K562 (cell line): ENCODE measurements at regions not wholly inside any gene's neighbourhood (a gene's known extent, or its start where the extent isn't known, plus 50 kb on each side); places are given as distances from the start of the nearest gene placed in this dataset.

ENCODE experiments used
- ATAC-seq: fragments of 200-7000 bp; cut with Tn5 transposase; 3 replicates; pipeline ENCODE4 v1.9.1; 2020; ENCODE audit warnings: moderate library complexity
- BruUV-seq: library from RNA; stranded (reverse); fragments of 400-500 nt; replicated peaks from 2 replicates; lab custom pipeline; 2021; lab: Mats Ljungman, UMichigan
- CTCF ChIA-PET: fragments of 300-600 bp; formaldehyde crosslinking; extraction: SDS; loops from one replicate; lab custom pipeline; 2021; ENCODE audit warnings: low intra/inter-chr PET ratio; lab: Yijun Ruan, JAX
- POLR2A ChIA-PET: fragments of 300-600, 350-650 bp; sonication (Branson Sonifier 250); formaldehyde crosslinking; extraction: SDS; loops from one replicate; lab custom pipeline; 2021; ENCODE audit warnings: antibody characterized with exemption, inconsistent platforms; lab: Yijun Ruan, JAX
- DNase-seq, 4 experiments: peaks; one replicate each; pipeline versions ENCODE4 v3.0.0 to v3.0.0-alpha.2; 2011 to 2018; ENCODE audit warnings: low spot score in 3 of 4, mixed read lengths in 3 of 4; ENCODE audit errors: extremely low read depth in 1 of 4
- FAIRE-seq: peaks from 2 replicates; lab custom pipeline; 2011; peaks lifted over from hg19 to GRCh38; lab: Jason Lieb, UNC
- H2AFZ ChIP-seq: 2 replicates; pipeline ENCODE4 v1.6.0; 2011; ENCODE audit warnings: low read depth, low read length, control low read depth, inconsistent platforms
- H3K27ac ChIP-seq: fragments of 200-600 bp; 3 replicates; pipeline ENCODE4 v1.8.0; 2011; ENCODE audit warnings: low read depth, mild to moderate bottlenecking, control low read depth, inconsistent platforms, low read length, moderate library complexity, mixed read lengths; ENCODE audit errors: extremely low read depth
- H3K27me3 ChIP-seq, 2 experiments: fragments of 300-600 bp in 1 of 2; 2 replicates in 1 of 2; 3 replicates in 1 of 2; pipeline versions ENCODE4 v1.6.0 to v1.8.0; 2011; ENCODE audit warnings: inconsistent platforms in 2 of 2, low read length in 2 of 2, mild to moderate bottlenecking in 1 of 2, mixed read lengths in 1 of 2, moderate library complexity in 1 of 2; ENCODE audit not compliant: control insufficient read depth in 2 of 2, insufficient read depth in 2 of 2
- H3K36me3 ChIP-seq: fragments of 300-600 bp; 3 replicates; pipeline ENCODE4 v1.8.0; 2011; ENCODE audit warnings: mild to moderate bottlenecking, low read length, inconsistent platforms; ENCODE audit not compliant: control insufficient read depth, insufficient read depth
- H3K4me1 ChIP-seq, 2 experiments: fragments of 200-600 bp in 1 of 2; replicated peaks in 1 of 2; 2 replicates in 1 of 2; 3 replicates in 1 of 2; pipeline versions ENCODE4 v1.5.1 to v1.8.0; 2011; ENCODE audit warnings: inconsistent platforms in 2 of 2, low read length in 2 of 2, mild to moderate bottlenecking in 1 of 2, mixed read lengths in 1 of 2, moderate library complexity in 1 of 2; ENCODE audit not compliant: control insufficient read depth in 2 of 2, insufficient read depth in 2 of 2
- H3K4me2 ChIP-seq: 2 replicates; pipeline ENCODE4 v1.6.1; 2011; ENCODE audit warnings: low read length, control low read depth, inconsistent platforms, mixed read lengths; ENCODE audit not compliant: insufficient read depth
- H3K4me3 ChIP-seq: fragments of 200-600 bp; sonication (generic), shearing (Covaris generic); 2 replicates; pipeline ENCODE4 v1.5.1; 2016; ENCODE audit warnings: control low read depth, inconsistent platforms
- H3K79me2 ChIP-seq: fragments of 200-600 bp; 3 replicates; pipeline ENCODE4 v1.8.0; 2011; ENCODE audit warnings: low read length, inconsistent platforms; ENCODE audit not compliant: control insufficient read depth, insufficient read depth
- H3K9ac ChIP-seq, 2 experiments: 2 replicates each; pipeline versions ENCODE4 v1.6.0 to v1.6.1; 2011; ENCODE audit warnings: low read depth in 2 of 2, low read length in 2 of 2, control low read depth in 1 of 2, inconsistent platforms in 1 of 2, mild to moderate bottlenecking in 1 of 2, mixed read lengths in 1 of 2; ENCODE audit not compliant: insufficient read depth in 1 of 2
- H3K9me1 ChIP-seq: one replicate; pipeline ENCODE4 v1.6.0; 2011; ENCODE audit warnings: inconsistent platforms, mild to moderate bottlenecking, low read length, moderate library complexity; ENCODE audit not compliant: control insufficient read depth, insufficient read depth
- H3K9me3 ChIP-seq: replicated peaks from 2 replicates; pipeline ENCODE4 v1.5.1; 2011; ENCODE audit warnings: low read depth, low read length, inconsistent platforms; ENCODE audit not compliant: control insufficient read depth, insufficient read depth
- H4K20me1 ChIP-seq: replicated peaks from 2 replicates; pipeline ENCODE4 v1.6.1; 2011; ENCODE audit warnings: low read length, inconsistent platforms, mixed read lengths; ENCODE audit not compliant: control insufficient read depth, insufficient read depth
- ASH1L ChIP-seq: fragments of 450-650 bp; IDR thresholded peaks from 2 replicates; pipeline ENCODE4 v1.6.1; 2018; ENCODE audit warnings: borderline replicate concordance, mild to moderate bottlenecking, low read depth; ENCODE audit not compliant: partially characterized antibody
- NELFE ChIP-seq: IDR thresholded peaks from 2 replicates; pipeline ENCODE4 v1.6.1; 2011; ENCODE audit warnings: mild to moderate bottlenecking; ENCODE audit not compliant: insufficient read depth, insufficient read length
- SMC3 ChIP-seq: conservative IDR thresholded peaks from 2 replicates; pipeline ENCODE4 v1.6.1; 2011; ENCODE audit warnings: low read depth, low read length, improper control_type of control experiment; ENCODE audit not compliant: insufficient read depth
- YBX1 ChIP-seq: fragments of 450-650 bp; IDR thresholded peaks from 2 replicates; pipeline ENCODE4 v1.7.1; 2016; ENCODE audit warnings: mild to moderate bottlenecking
- ZC3H4 ChIP-seq: sonication (generic); formaldehyde crosslinking; IDR thresholded peaks from 2 replicates; pipeline ENCODE4 v1.9.0; 2021; ENCODE audit warnings: missing genetic modification reagents, borderline replicate concordance
- ZNF354B ChIP-seq: fragments of 250-450 bp; sonication (Bioruptor Pico); IDR thresholded peaks from 2 replicates; pipeline ENCODE4 v1.4.0; 2020
- WGBS: fragments of 100-300 bp; shearing (Covaris generic); methylation state at CpG from one replicate; pipeline ENCODE4 v1.1.6; 2016; ENCODE audit warnings: low coverage, mixed read lengths; ENCODE audit not compliant: insufficient coverage; ENCODE audit errors: missing lambda C conversion rate; 5-methylcytosine and 5-hydroxymethylcytosine counted together
- in situ Hi-C: fragments of 300-500 bp; cut with MboI; formaldehyde crosslinking; loops from 4 replicates; pipeline ENCODE4 v1.15.0; 2018; ENCODE audit warnings: inconsistent platforms, mixed read lengths
- intact Hi-C: fragments of 100-400 bp; cut with micrococcal nuclease; formaldehyde crosslinking; loops from 2 replicates; pipeline ENCODE4 v1.14.2; 2022
- TF ChIP-seq, protein P1 (sequence below): fragments of 450-650 bp; IDR thresholded peaks from 2 replicates; pipeline ENCODE4 v1.6.1; 2016; ENCODE audit warnings: borderline replicate concordance
- TF ChIP-seq, protein P2 (sequence below): IDR thresholded peaks from 2 replicates; pipeline ENCODE4 v1.6.1; 2011; ENCODE audit warnings: borderline replicate concordance, low read depth, mild to moderate bottlenecking, moderate library complexity, low read length; ENCODE audit not compliant: insufficient read depth, poor library complexity, severe bottlenecking
- TF ChIP-seq, protein P3 (sequence below), 2 experiments: IDR thresholded peaks in 1 of 2; conservative IDR thresholded peaks in 1 of 2; 2 replicates each; pipeline ENCODE4 v1.6.1; 2016; ENCODE audit warnings: low read depth in 2 of 2, mild to moderate bottlenecking in 1 of 2, missing compliant biosample characterization in 1 of 2, missing genetic modification characterization in 1 of 2, moderate library complexity in 1 of 2
- TF ChIP-seq, protein P4 (sequence below), 2 experiments: fragments of 200-800 bp in 1 of 2; sonication (Bioruptor generic) in 1 of 2; sonication (generic) in 1 of 2; formaldehyde crosslinking in 1 of 2; IDR thresholded peaks in 1 of 2; conservative IDR thresholded peaks in 1 of 2; 2 replicates each; pipeline versions ENCODE4 v1.5.0 to v1.6.1; 2016 to 2020; ENCODE audit warnings: missing compliant biosample characterization in 1 of 2, missing genetic modification characterization in 1 of 2, missing genetic modification reagents in 1 of 2

DNA sequence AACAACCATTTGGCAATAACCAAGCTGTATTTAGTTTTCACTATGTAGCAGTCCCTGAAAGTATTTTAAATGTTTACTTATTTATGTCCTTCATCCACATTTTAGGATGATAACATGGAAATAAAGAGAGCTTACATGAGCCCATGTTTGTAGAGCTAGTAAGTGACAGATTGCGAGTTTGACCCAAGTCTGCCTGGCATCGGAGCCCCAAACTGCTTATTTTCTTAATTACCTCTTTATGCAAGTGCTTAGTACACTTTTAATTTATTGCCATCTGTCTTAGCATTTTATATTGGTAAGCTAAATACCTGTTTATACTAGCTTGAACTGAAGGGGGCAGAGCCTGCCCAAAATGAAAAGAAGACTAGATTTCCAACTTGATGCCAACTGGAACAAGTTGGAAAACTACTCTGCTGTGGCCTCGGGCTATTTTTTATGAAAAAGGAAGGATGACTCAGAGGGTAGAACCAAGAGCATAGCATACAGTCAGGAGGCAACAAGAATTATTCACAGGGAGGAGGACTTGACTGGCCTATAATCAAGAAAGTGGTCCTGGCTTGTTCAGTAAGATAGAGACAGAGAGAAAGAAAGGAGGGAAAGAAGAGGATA, 150.2 kb downstream of the NDFIP2 start:
- intact Hi-C loops (no loop called here), in situ Hi-C loops (no loop called here)
- no TSS peak for BruUV-seq
- Histone ChIP-seq H3K9me1 (no peaks in the 10 kb centered on the region), H3K79me2 (no peaks in the 10 kb centered on the region), H2AFZ (no peak overlapping the region), H3K4me2 (no peak overlapping the region), H3K27me3 (no peaks in the 10 kb centered on the region), H3K27ac (no peak overlapping the region), H4K20me1 (no peaks in the 10 kb centered on the region), H3K4me1 (no peaks in the 10 kb centered on the region), H3K4me3 (no peak overlapping the region), H3K9ac (no peak overlapping the region), H3K9me3 (no peaks in the 10 kb centered on the region), H3K36me3 (no peaks in the 10 kb centered on the region)
- POLR2A ChIA-PET = no interaction called here
- ATAC-seq = no peak
- no peak for FAIRE-seq
- CTCF ChIA-PET = no interaction called here
- TF ChIP-seq ZC3H4 (CRISPR knock-in tag) (no peak), ZNF354B (no peak), SMC3 (no peak), ASH1L (no peak), YBX1 (no peak), NELFE (no peak)
- TF ChIP-seq, protein P1, sequence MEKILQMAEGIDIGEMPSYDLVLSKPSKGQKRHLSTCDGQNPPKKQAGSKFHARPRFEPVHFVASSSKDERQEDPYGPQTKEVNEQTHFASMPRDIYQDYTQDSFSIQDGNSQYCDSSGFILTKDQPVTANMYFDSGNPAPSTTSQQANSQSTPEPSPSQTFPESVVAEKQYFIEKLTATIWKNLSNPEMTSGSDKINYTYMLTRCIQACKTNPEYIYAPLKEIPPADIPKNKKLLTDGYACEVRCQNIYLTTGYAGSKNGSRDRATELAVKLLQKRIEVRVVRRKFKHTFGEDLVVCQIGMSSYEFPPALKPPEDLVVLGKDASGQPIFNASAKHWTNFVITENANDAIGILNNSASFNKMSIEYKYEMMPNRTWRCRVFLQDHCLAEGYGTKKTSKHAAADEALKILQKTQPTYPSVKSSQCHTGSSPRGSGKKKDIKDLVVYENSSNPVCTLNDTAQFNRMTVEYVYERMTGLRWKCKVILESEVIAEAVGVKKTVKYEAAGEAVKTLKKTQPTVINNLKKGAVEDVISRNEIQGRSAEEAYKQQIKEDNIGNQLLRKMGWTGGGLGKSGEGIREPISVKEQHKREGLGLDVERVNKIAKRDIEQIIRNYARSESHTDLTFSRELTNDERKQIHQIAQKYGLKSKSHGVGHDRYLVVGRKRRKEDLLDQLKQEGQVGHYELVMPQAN = no peak
- TF ChIP-seq, protein P2, sequence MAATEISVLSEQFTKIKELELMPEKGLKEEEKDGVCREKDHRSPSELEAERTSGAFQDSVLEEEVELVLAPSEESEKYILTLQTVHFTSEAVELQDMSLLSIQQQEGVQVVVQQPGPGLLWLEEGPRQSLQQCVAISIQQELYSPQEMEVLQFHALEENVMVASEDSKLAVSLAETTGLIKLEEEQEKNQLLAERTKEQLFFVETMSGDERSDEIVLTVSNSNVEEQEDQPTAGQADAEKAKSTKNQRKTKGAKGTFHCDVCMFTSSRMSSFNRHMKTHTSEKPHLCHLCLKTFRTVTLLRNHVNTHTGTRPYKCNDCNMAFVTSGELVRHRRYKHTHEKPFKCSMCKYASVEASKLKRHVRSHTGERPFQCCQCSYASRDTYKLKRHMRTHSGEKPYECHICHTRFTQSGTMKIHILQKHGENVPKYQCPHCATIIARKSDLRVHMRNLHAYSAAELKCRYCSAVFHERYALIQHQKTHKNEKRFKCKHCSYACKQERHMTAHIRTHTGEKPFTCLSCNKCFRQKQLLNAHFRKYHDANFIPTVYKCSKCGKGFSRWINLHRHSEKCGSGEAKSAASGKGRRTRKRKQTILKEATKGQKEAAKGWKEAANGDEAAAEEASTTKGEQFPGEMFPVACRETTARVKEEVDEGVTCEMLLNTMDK = no peak
- TF ChIP-seq, protein P3, sequence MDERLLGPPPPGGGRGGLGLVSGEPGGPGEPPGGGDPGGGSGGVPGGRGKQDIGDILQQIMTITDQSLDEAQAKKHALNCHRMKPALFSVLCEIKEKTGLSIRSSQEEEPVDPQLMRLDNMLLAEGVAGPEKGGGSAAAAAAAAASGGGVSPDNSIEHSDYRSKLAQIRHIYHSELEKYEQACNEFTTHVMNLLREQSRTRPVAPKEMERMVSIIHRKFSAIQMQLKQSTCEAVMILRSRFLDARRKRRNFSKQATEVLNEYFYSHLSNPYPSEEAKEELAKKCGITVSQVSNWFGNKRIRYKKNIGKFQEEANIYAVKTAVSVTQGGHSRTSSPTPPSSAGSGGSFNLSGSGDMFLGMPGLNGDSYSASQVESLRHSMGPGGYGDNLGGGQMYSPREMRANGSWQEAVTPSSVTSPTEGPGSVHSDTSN (CRISPR knock-in tag; IDR thresholded peaks at IDR 0.05; ENCODE audit: low read depth) = no peak
- TF ChIP-seq, protein P3 (tag; conservative IDR thresholded peaks at IDR 0.05; ENCODE audit: low read depth) = no peak
- TF ChIP-seq, protein P4, sequence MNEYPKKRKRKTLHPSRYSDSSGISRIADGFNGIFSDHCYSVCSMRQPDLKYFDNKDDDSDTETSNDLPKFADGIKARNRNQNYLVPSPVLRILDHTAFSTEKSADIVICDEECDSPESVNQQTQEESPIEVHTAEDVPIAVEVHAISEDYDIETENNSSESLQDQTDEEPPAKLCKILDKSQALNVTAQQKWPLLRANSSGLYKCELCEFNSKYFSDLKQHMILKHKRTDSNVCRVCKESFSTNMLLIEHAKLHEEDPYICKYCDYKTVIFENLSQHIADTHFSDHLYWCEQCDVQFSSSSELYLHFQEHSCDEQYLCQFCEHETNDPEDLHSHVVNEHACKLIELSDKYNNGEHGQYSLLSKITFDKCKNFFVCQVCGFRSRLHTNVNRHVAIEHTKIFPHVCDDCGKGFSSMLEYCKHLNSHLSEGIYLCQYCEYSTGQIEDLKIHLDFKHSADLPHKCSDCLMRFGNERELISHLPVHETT (CRISPR knock-in tag; conservative IDR thresholded peaks at IDR 0.05 in 1 of 2, IDR thresholded peaks at IDR 0.05 in 1 of 2) = no peak
- 2% methylated on average over 3 of the region's 3 CpGs for WGBS
- no peak for DNase-seq
